HEK293 (cell line): ENCODE measurements at regions not wholly inside any gene's neighbourhood (a gene's known extent, or its start where the extent isn't known, plus 50 kb on each side); places are given as distances from the start of the nearest gene placed in this dataset.

Experiments
- CTCF ChIA-PET: fragments of 350-600 bp; formaldehyde crosslinking; extraction: SDS; loops from one replicate; lab custom pipeline; 2021; ENCODE audit warnings: antibody characterized with exemption; lab: Yijun Ruan, JAX
- POLR2A ChIA-PET: fragments of 300-600 bp; formaldehyde crosslinking; extraction: SDS; loops from one replicate; lab custom pipeline; 2020; ENCODE audit warnings: antibody characterized with exemption, inconsistent platforms; lab: Yijun Ruan, JAX
- H3K27ac ChIP-seq: fragments of 200-500 bp; sonication (Bioruptor generic); 2 replicates; pipeline ENCODE4 v1.5.1; 2014; ENCODE audit warnings: low read depth, low read length, control low read depth, inconsistent platforms; ENCODE audit errors: extremely low read depth
- H3K36me3 ChIP-seq, 2 experiments: fragments of 200-500 bp in 1 of 2; sonication (Bioruptor generic) in 1 of 2; 1 replicate in 1 of 2; 2 replicates in 1 of 2; pipeline ENCODE4 v1.5.1; 2014 to 2017; ENCODE audit warnings: inconsistent platforms in 2 of 2, low read length in 2 of 2; ENCODE audit not compliant: control insufficient read depth in 2 of 2, insufficient read depth in 1 of 2
- H3K4me1 ChIP-seq: fragments of 200-500 bp; sonication (Bioruptor generic); 2 replicates; pipeline ENCODE4 v1.5.1; 2014; ENCODE audit warnings: mild to moderate bottlenecking, low read length, inconsistent platforms; ENCODE audit not compliant: control insufficient read depth, insufficient read depth
- H3K4me3 ChIP-seq: 2 replicates; pipeline ENCODE4 v1.5.1; 2011; ENCODE audit warnings: low read depth, mild to moderate bottlenecking, control low read depth, low read length, moderate library complexity
- H3K9me3 ChIP-seq: fragments of 200-500 bp; sonication (Bioruptor generic); 2 replicates; pipeline ENCODE4 v1.5.1; 2014; ENCODE audit warnings: low read depth, low read length, inconsistent platforms; ENCODE audit not compliant: control insufficient read depth, insufficient read depth
- FEZF1 ChIP-seq: fragments of 450-650 bp; formaldehyde crosslinking; IDR thresholded peaks from 2 replicates; pipeline ENCODE4 v1.5.1; 2016; ENCODE audit warnings: missing biosample characterization, missing genetic modification characterization
- GFI1B ChIP-seq: fragments of 450-650 bp; formaldehyde crosslinking; IDR thresholded peaks from 2 replicates; pipeline ENCODE4 v1.5.1; 2016; ENCODE audit warnings: missing biosample characterization, missing genetic modification characterization
- MYNN ChIP-seq: fragments of 450-650 bp; formaldehyde crosslinking; IDR thresholded peaks from 2 replicates; pipeline ENCODE4 v1.5.1; 2016; ENCODE audit warnings: missing biosample characterization, missing genetic modification characterization, borderline replicate concordance
- OSR2 ChIP-seq: fragments of 450-650 bp; formaldehyde crosslinking; IDR thresholded peaks from 2 replicates; pipeline ENCODE4 v1.5.1; 2016; ENCODE audit warnings: missing biosample characterization, missing genetic modification characterization
- SP7 ChIP-seq: fragments of 450-650 bp; formaldehyde crosslinking; IDR thresholded peaks from 2 replicates; pipeline ENCODE4 v1.5.1; 2016; ENCODE audit warnings: missing biosample characterization, missing genetic modification characterization
- ZFP69B ChIP-seq: fragments of 450-650 bp; formaldehyde crosslinking; IDR thresholded peaks from 2 replicates; pipeline ENCODE4 v1.5.1; 2016; ENCODE audit warnings: missing biosample characterization, missing genetic modification characterization
- TF ChIP-seq, protein P1 (sequence below): fragments of 450-650 bp; formaldehyde crosslinking; IDR thresholded peaks from 2 replicates; pipeline ENCODE4 v1.5.1; 2017; ENCODE audit warnings: missing biosample characterization, missing genetic modification characterization
- TF ChIP-seq, protein P2 (sequence below): fragments of 450-650 bp; formaldehyde crosslinking; IDR thresholded peaks from 2 replicates; pipeline ENCODE4 v1.5.1; 2016; ENCODE audit warnings: missing biosample characterization, missing genetic modification characterization
- TF ChIP-seq, protein P3 (sequence below): fragments of 450-650 bp; formaldehyde crosslinking; IDR thresholded peaks from 2 replicates; pipeline ENCODE4 v1.5.1; 2016; ENCODE audit warnings: missing biosample characterization, missing genetic modification characterization, borderline replicate concordance
- TF ChIP-seq, protein P4 (sequence below): fragments of 450-650 bp; formaldehyde crosslinking; IDR thresholded peaks from 2 replicates; pipeline ENCODE4 v1.5.1; 2017; ENCODE audit warnings: missing biosample characterization, missing genetic modification characterization
- TF ChIP-seq, protein P5 (sequence below): fragments of 450-650 bp; IDR thresholded peaks from 2 replicates; pipeline ENCODE4 v1.5.1; 2018; ENCODE audit warnings: missing biosample characterization, mild to moderate bottlenecking, missing genetic modification characterization

DNA sequence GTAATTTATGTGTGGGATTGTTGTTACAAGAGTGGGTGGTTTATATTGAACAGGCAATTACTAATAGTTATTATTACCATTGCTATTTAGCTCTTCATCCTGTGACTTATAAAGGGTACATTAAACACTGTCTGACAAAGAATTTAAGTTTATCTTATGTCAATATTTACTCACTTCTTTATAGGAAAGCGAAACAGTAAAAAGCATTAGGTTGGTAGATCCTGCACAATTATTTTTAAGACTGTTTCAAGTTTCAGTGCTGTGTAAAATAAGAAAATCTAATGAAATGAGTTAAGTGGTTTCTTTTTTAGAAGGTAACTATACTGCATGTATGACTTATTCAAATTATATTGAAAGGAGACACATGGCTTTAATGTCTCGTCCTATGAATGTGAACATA lies 135.8 kb upstream of the MAP3K7 start (continued):
- TF ChIP-seq, protein P1, sequence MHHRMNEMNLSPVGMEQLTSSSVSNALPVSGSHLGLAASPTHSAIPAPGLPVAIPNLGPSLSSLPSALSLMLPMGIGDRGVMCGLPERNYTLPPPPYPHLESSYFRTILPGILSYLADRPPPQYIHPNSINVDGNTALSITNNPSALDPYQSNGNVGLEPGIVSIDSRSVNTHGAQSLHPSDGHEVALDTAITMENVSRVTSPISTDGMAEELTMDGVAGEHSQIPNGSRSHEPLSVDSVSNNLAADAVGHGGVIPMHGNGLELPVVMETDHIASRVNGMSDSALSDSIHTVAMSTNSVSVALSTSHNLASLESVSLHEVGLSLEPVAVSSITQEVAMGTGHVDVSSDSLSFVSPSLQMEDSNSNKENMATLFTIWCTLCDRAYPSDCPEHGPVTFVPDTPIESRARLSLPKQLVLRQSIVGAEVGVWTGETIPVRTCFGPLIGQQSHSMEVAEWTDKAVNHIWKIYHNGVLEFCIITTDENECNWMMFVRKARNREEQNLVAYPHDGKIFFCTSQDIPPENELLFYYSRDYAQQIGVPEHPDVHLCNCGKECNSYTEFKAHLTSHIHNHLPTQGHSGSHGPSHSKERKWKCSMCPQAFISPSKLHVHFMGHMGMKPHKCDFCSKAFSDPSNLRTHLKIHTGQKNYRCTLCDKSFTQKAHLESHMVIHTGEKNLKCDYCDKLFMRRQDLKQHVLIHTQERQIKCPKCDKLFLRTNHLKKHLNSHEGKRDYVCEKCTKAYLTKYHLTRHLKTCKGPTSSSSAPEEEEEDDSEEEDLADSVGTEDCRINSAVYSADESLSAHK, result peak; percentile 96
- TF ChIP-seq OSR2 (tag by site-specific recombination), result 0 out of 2 replicates have a peak, but pooled peaks have one; percentile 18

DNA sequence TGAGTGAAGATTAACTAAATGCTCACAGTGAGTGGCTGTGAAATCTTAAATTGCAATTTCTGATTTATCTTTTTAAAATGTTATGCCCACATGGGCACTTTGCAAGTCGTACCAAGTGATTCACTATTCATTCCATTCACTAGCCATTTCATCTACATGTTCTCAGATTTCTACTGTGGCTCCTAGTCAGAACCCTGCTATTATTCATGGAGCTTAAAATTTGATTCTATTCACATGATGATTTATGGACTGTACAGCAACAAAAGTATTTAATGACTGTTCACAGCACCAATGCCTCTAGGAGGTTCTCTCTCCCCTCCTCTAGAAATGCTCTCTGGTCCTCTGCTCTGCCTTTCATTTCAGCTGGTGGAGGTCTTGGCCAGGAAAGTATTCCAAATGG lies 133.5 kb upstream of the MAP3K7 start:
- ChIA-PET POLR2A (no interaction called here), CTCF (interaction anchor here (0.9 kb wide), 1 partner anchor 60 kb away, joined by 4 read pairs; no protein-coding TSS in a partner anchor)
- Histone ChIP-seq H3K27ac (no peak overlapping the region), H3K4me1 (peaks cover 19% of the 10 kb centered on the region), H3K36me3 (no peaks in the 10 kb centered on the region), H3K9me3 (no peaks in the 10 kb centered on the region), H3K4me3 (no peak overlapping the region)
- TF ChIP-seq FEZF1 (tag by site-specific recombination), result 0 out of 2 replicates have a peak, but pooled peaks have one; percentile 25
- TF ChIP-seq, protein P2, sequence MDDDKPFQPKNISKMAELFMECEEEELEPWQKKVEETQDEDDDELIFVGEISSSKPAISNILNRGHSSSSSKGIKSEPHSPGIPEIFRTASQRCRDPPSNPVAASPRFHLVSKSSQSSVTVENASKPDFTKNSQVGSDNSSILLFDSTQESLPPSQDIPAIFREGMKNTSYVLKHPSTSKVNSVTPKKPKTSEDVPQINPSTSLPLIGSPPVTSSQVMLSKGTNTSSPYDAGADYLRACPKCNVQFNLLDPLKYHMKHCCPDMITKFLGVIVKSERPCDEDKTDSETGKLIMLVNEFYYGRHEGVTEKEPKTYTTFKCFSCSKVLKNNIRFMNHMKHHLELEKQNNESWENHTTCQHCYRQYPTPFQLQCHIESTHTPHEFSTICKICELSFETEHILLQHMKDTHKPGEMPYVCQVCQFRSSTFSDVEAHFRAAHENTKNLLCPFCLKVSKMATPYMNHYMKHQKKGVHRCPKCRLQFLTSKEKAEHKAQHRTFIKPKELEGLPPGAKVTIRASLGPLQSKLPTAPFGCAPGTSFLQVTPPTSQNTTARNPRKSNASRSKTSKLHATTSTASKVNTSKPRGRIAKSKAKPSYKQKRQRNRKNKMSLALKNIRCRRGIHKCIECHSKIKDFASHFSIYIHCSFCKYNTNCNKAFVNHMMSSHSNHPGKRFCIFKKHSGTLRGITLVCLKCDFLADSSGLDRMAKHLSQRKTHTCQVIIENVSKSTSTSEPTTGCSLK, result no peak
- TF ChIP-seq ZFP69B (tag by site-specific recombination), result no peak
- no peak; the same call in 1 of the 2 replicates for TF ChIP-seq GFI1B (tag by site-specific recombination)
- no peak for TF ChIP-seq MYNN (tag by site-specific recombination)
- TF ChIP-seq, protein P3, sequence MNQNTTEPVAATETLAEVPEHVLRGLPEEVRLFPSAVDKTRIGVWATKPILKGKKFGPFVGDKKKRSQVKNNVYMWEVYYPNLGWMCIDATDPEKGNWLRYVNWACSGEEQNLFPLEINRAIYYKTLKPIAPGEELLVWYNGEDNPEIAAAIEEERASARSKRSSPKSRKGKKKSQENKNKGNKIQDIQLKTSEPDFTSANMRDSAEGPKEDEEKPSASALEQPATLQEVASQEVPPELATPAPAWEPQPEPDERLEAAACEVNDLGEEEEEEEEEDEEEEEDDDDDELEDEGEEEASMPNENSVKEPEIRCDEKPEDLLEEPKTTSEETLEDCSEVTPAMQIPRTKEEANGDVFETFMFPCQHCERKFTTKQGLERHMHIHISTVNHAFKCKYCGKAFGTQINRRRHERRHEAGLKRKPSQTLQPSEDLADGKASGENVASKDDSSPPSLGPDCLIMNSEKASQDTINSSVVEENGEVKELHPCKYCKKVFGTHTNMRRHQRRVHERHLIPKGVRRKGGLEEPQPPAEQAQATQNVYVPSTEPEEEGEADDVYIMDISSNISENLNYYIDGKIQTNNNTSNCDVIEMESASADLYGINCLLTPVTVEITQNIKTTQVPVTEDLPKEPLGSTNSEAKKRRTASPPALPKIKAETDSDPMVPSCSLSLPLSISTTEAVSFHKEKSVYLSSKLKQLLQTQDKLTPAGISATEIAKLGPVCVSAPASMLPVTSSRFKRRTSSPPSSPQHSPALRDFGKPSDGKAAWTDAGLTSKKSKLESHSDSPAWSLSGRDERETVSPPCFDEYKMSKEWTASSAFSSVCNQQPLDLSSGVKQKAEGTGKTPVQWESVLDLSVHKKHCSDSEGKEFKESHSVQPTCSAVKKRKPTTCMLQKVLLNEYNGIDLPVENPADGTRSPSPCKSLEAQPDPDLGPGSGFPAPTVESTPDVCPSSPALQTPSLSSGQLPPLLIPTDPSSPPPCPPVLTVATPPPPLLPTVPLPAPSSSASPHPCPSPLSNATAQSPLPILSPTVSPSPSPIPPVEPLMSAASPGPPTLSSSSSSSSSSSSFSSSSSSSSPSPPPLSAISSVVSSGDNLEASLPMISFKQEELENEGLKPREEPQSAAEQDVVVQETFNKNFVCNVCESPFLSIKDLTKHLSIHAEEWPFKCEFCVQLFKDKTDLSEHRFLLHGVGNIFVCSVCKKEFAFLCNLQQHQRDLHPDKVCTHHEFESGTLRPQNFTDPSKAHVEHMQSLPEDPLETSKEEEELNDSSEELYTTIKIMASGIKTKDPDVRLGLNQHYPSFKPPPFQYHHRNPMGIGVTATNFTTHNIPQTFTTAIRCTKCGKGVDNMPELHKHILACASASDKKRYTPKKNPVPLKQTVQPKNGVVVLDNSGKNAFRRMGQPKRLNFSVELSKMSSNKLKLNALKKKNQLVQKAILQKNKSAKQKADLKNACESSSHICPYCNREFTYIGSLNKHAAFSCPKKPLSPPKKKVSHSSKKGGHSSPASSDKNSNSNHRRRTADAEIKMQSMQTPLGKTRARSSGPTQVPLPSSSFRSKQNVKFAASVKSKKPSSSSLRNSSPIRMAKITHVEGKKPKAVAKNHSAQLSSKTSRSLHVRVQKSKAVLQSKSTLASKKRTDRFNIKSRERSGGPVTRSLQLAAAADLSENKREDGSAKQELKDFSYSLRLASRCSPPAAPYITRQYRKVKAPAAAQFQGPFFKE (tag by site-specific recombination), result no peak
- TF ChIP-seq, protein P4, sequence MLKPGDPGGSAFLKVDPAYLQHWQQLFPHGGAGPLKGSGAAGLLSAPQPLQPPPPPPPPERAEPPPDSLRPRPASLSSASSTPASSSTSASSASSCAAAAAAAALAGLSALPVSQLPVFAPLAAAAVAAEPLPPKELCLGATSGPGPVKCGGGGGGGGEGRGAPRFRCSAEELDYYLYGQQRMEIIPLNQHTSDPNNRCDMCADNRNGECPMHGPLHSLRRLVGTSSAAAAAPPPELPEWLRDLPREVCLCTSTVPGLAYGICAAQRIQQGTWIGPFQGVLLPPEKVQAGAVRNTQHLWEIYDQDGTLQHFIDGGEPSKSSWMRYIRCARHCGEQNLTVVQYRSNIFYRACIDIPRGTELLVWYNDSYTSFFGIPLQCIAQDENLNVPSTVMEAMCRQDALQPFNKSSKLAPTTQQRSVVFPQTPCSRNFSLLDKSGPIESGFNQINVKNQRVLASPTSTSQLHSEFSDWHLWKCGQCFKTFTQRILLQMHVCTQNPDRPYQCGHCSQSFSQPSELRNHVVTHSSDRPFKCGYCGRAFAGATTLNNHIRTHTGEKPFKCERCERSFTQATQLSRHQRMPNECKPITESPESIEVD (tag by site-specific recombination), result peak; percentile 43; the same call in 1 of the 2 replicates
- TF ChIP-seq, protein P5, sequence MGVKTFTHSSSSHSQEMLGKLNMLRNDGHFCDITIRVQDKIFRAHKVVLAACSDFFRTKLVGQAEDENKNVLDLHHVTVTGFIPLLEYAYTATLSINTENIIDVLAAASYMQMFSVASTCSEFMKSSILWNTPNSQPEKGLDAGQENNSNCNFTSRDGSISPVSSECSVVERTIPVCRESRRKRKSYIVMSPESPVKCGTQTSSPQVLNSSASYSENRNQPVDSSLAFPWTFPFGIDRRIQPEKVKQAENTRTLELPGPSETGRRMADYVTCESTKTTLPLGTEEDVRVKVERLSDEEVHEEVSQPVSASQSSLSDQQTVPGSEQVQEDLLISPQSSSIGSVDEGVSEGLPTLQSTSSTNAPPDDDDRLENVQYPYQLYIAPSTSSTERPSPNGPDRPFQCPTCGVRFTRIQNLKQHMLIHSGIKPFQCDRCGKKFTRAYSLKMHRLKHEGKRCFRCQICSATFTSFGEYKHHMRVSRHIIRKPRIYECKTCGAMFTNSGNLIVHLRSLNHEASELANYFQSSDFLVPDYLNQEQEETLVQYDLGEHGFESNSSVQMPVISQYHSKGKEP (tag by site-specific recombination), result peak; percentile 55; the same call in 1 of the 2 replicates
- TF ChIP-seq OSR2 (tag by site-specific recombination), result peak; percentile 41; the same call in 1 of the 2 replicates
- TF ChIP-seq SP7 (tag by site-specific recombination), result peak; percentile 67; the same call in 1 of the 2 replicates
